Transverse colon (tissue), 4 donors: ENCODE measurements at regions not wholly inside any gene's neighbourhood (a gene's known extent, or its start where the extent isn't known, plus 50 kb on each side); places are given as distances from the start of the nearest gene placed in this dataset.

Source experiments
- DNase-seq: peaks from one replicate; pipeline ENCODE4 v3.0.0-alpha.2; 2019
- H3K27ac ChIP-seq, 4 donors: fragments of 200-600 bp; sonication (generic); 2 replicates each; pipeline ENCODE4 v1.5.1; 2016 to 2018; ENCODE audit warnings: inconsistent platforms in 4 of 4
- H3K27me3 ChIP-seq: fragments of 200-600 bp; sonication (generic); 2 replicates; pipeline ENCODE4 v1.5.1; 2017; ENCODE audit warnings: inconsistent platforms
- H3K36me3 ChIP-seq, 4 donors: fragments of 200-600 bp; sonication (generic); 2 replicates each; pipeline ENCODE4 v1.5.1; 2017 to 2019; ENCODE audit warnings: inconsistent platforms in 4 of 4
- H3K4me1 ChIP-seq, 4 donors: fragments of 200-600 bp; sonication (generic); 2 replicates each; pipeline ENCODE4 v1.5.1; 2017 to 2020; ENCODE audit warnings: inconsistent platforms in 4 of 4
- H3K4me3 ChIP-seq, 4 donors: fragments of 200-600 bp; sonication (generic); 1 replicate in 1 of 4; 2 replicates in 3 of 4; pipeline versions ENCODE4 v1.5.1 to v1.6.1; 2017 to 2019; ENCODE audit warnings: inconsistent platforms in 4 of 4
- H3K9me3 ChIP-seq, 2 donors: fragments of 200-600 bp; sonication (generic); 2 replicates each; pipeline ENCODE4 v1.5.1; 2017 to 2019; ENCODE audit warnings: inconsistent platforms in 2 of 2
- CTCF ChIP-seq, 5 experiments: fragments of 200-600 bp in 3 of 5; fragments of 450-650 bp in 2 of 5; sonication (generic) in 3 of 5; IDR thresholded peaks; 1 replicate in 2 of 5; 2 replicates in 3 of 5; pipeline ENCODE4 v1.5.1; 2016 to 2017; ENCODE audit warnings: antibody characterized with exemption in 5 of 5, inconsistent platforms in 3 of 5, mild to moderate bottlenecking in 2 of 5, moderate library complexity in 1 of 5
- EP300 ChIP-seq: sonication (generic); formaldehyde crosslinking; IDR thresholded peaks from one replicate; pipeline ENCODE4 v1.6.1; 2017; ENCODE audit warnings: antibody characterized with exemption, low read depth
- POLR2A ChIP-seq: fragments of 450-650 bp; IDR thresholded peaks from one replicate; pipeline ENCODE4 v1.6.1; 2016; ENCODE audit warnings: antibody characterized with exemption, mild to moderate bottlenecking, moderate library complexity
- POLR2AphosphoS5 ChIP-seq, 3 donors: sonication (generic); formaldehyde crosslinking; IDR thresholded peaks; one replicate each; pipeline ENCODE4 v1.6.1; 2016; ENCODE audit warnings: antibody characterized with exemption in 3 of 3
- WGBS, 2 donors: methylation state at CpG; one replicate each; pipeline ENCODE4 v1.1.5; 2018; ENCODE audit warnings: low coverage in 1 of 2; 5-methylcytosine and 5-hydroxymethylcytosine counted together
- in situ Hi-C, 4 donors: fragments of 200-750 bp; cut with MboI; loops; one replicate each; pipeline versions ENCODE4 v1.15.0 to v1.15.1; 2017; ENCODE audit warnings: low sequenced_read_pairs in 3 of 4, low pct_ligation_motif_present in 1 of 4, low pct_unique_long_range_greater_than_20kb in 1 of 4
- intact Hi-C: fragments of 100-400 bp; cut with DNase I; formaldehyde crosslinking; loops from one replicate; pipeline ENCODE4 v1.15.1; 2023; ENCODE audit warnings: low total_unique reads

- Histone ChIP-seq H3K27ac (no peak overlapping the region), H3K4me3 (no peak overlapping the region), H3K9me3 (peaks cover 9 to 10% of the 10 kb centered on the region in 2 donors), H3K36me3 (no peaks in the 10 kb centered on the region), H3K4me1 (no peaks in the 10 kb centered on the region), H3K27me3 (no peaks in the 10 kb centered on the region)
- intact Hi-C loops (no loop called here), in situ Hi-C loops (no loop called here)
- no peak for DNase-seq
- 96% methylated on average over 20 of the region's 23 CpGs; no CpG with 5 or more reads in 1 of the 2 donors for WGBS, 2 donors
- TF ChIP-seq CTCF (IDR thresholded peaks at IDR 0.05): no peak
Observed at GRCh38 chr13:56659041-56659471, 481.7 kb upstream of the PRR20A start.

- Histone ChIP-seq H3K4me3 (no peak overlapping the region), H3K27me3 (no peaks in the 10 kb centered on the region), H3K27ac (no peak overlapping the region), H3K36me3 (no peaks in the 10 kb centered on the region), H3K4me1 (no peaks in the 10 kb centered on the region), H3K9me3 (no peaks in the 10 kb centered on the region)
- no peak for DNase-seq
- TF ChIP-seq POLR2A (no peak), EP300 (no peak), CTCF (IDR thresholded peaks at IDR 0.05) (no peak), POLR2AphosphoS5 (IDR thresholded peaks at IDR 0.05) (no peak)
- WGBS, 2 donors: 71 to 81% methylated on average over 2 of the region's 2 CpGs
- in situ Hi-C loops: no loop called here
- intact Hi-C loops: no loop called here
Observed at GRCh38 chr13:56670563-56670962, 470.2 kb upstream of the PRR20A start.

GRCh38 chr13:56681404-56681803 is 459.3 kb upstream of the PRR20A start:
- in situ Hi-C loops: no loop called here
- Histone ChIP-seq H3K27me3 (no peaks in the 10 kb centered on the region), H3K36me3 (no peaks in the 10 kb centered on the region), H3K9me3 (peaks cover 0 to 8% of the 10 kb centered on the region in 2 donors), H3K27ac (no peak overlapping the region), H3K4me1 (no peaks in the 10 kb centered on the region), H3K4me3 (no peak overlapping the region)
- intact Hi-C loops: no loop called here
- no peak for DNase-seq
- WGBS, 2 donors: 38 to 77% methylated on average over 1 of the region's 1 CpG
- TF ChIP-seq POLR2A: no peak

- intact Hi-C loops: no loop called here
- WGBS, 2 donors: 77% methylated on average over 1 of the region's 1 CpG
- no peak for TF ChIP-seq EP300
- TF ChIP-seq POLR2AphosphoS5 (IDR thresholded peaks at IDR 0.05): no peak
- TF ChIP-seq POLR2A: no peak
- no peak for TF ChIP-seq CTCF (IDR thresholded peaks at IDR 0.05)
- Histone ChIP-seq H3K4me1 (no peaks in the 10 kb centered on the region), H3K27me3 (no peaks in the 10 kb centered on the region), H3K36me3 (no peaks in the 10 kb centered on the region), H3K27ac (no peak overlapping the region), H3K9me3 (peaks cover 0 to 4% of the 10 kb centered on the region in 2 donors), H3K4me3 (no peak overlapping the region)
- in situ Hi-C loops: no loop called here
- DNase-seq: no peak
Observed at GRCh38 chr13:56687131-56687530, 453.6 kb upstream of the PRR20A start.

GRCh38 chr13:56697011-56697410 is 443.7 kb upstream of the PRR20A start:
- in situ Hi-C loops: no loop called here
- TF ChIP-seq POLR2AphosphoS5 (IDR thresholded peaks at IDR 0.05): no peak
- TF ChIP-seq EP300: no peak
- TF ChIP-seq POLR2A: no peak
- TF ChIP-seq CTCF (IDR thresholded peaks at IDR 0.05): no peak

More at GRCh38 chr13:56697011-56697410, 443.7 kb upstream of the PRR20A start:
- intact Hi-C loops: no loop called here
- Histone ChIP-seq H3K27ac (no peak overlapping the region), H3K4me1 (no peaks in the 10 kb centered on the region), H3K4me3 (no peak overlapping the region), H3K36me3 (no peaks in the 10 kb centered on the region), H3K27me3 (no peaks in the 10 kb centered on the region), H3K9me3 (peaks cover 0 to 6% of the 10 kb centered on the region in 2 donors)
- 64 to 77% methylated on average over 3 of the region's 3 CpGs for WGBS, 2 donors
- no peak for DNase-seq
